ENCODE measurements at regions not wholly inside any gene's neighbourhood (a gene's known extent, or its start where the extent isn't known, plus 50 kb on each side); places are given as distances from the start of the nearest gene placed in this dataset.

GRCh38 chr19:23528376-23528775, 133.1 kb upstream of the ZNF91 start:
- CTCF ChIA-PET, result no interaction called here
- H4K20me1 ChIP-seq (ENCODE audit: low read length), result no peaks in the 10 kb centered on the region
- POLR2A ChIA-PET (ENCODE audit: unreplicated experiment), result interaction anchor here (0.6 kb wide), 1 partner anchor 27 kb away, joined by 4 read pairs; no protein-coding TSS in a partner anchor
- H3K4me1 ChIP-seq (ENCODE audit: insufficient read depth, low read length), result peaks cover 8% of the 10 kb centered on the region; the same call in 1 of the 2 replicates
- ATAC-seq, result peak; percentile 71
- no peaks in the 10 kb centered on the region for H3K27me3 ChIP-seq (ENCODE audit: low read length)
- peaks cover 9% of the 10 kb centered on the region; the same call in 1 of the 2 replicates for H3K36me3 ChIP-seq (ENCODE audit: low read depth, low read length)
- TF ChIP-seq EZH2phosphoT487 (IDR thresholded peaks at IDR 0.05; ENCODE audit: borderline replicate concordance, low read length), result no peak
- no peak for TF ChIP-seq EZH2 (IDR thresholded peaks at IDR 0.05; ENCODE audit: low read length, unreplicated experiment)
- no peak for TF ChIP-seq CTCF (conservative IDR thresholded peaks at IDR 0.05; ENCODE audit: low read depth, low read length)
- no peak overlapping the region for H3K4me2 ChIP-seq (ENCODE audit: low read length)
- DNase-seq, result peak; percentile 86
- no peak overlapping the region for H2AFZ ChIP-seq (ENCODE audit: low read length)
- H3K4me3 ChIP-seq (ENCODE audit: low read length), result no peak overlapping the region
- intact Hi-C loops (cut with micrococcal nuclease), result no loop called here
- no peaks in the 10 kb centered on the region for H3K79me2 ChIP-seq (ENCODE audit: low read length)
- H3K27ac ChIP-seq (ENCODE audit: low read length), result peak overlapping the region; percentile 60
- peaks cover 12% of the 10 kb centered on the region; the same call in 1 of the 2 replicates for H3K9me3 ChIP-seq (ENCODE audit: low read length)
- no peaks in the 10 kb centered on the region for H3K9me2 ChIP-seq (replicated peaks; ENCODE audit: low read length)
- no peaks in the 10 kb centered on the region for H3F3A ChIP-seq (ENCODE audit: low read length, unreplicated experiment)
- BruUV-seq (replicated peaks), result no TSS peak
- no peak overlapping the region for H3K9ac ChIP-seq (ENCODE audit: low read length)

GRCh38 chr19:23527797-23528196, 132.5 kb upstream of the ZNF91 start:
- H3K4me3 ChIP-seq (ENCODE audit: low read length), result 0 out of 2 replicates have a peak overlapping the region, but pooled peaks have one; percentile 0
- H2AFZ ChIP-seq (ENCODE audit: low read length), result no peak overlapping the region
- H3K27me3 ChIP-seq (ENCODE audit: low read length), result no peaks in the 10 kb centered on the region
- no peaks in the 10 kb centered on the region for H3K79me2 ChIP-seq (ENCODE audit: low read length)
- peaks cover 8% of the 10 kb centered on the region; the same call in 1 of the 2 replicates for H3K4me1 ChIP-seq (ENCODE audit: insufficient read depth, low read length)
- CTCF ChIA-PET, result no interaction called here
- no peak for ATAC-seq
- peaks cover 12% of the 10 kb centered on the region; the same call in 1 of the 2 replicates for H3K9me3 ChIP-seq (ENCODE audit: low read length)
- POLR2A ChIA-PET (ENCODE audit: unreplicated experiment), result interaction anchor here (0.6 kb wide), 1 partner anchor 27 kb away, joined by 4 read pairs; no protein-coding TSS in a partner anchor
- BruUV-seq (replicated peaks), result no TSS peak
- H3K36me3 ChIP-seq (ENCODE audit: low read depth, low read length), result peaks cover 9% of the 10 kb centered on the region; the same call in 1 of the 2 replicates
- DNase-seq, result no peak
- H3F3A ChIP-seq (ENCODE audit: low read length, unreplicated experiment), result no peaks in the 10 kb centered on the region
- H3K27ac ChIP-seq (ENCODE audit: low read length), result peak overlapping the region; percentile 60
- no peaks in the 10 kb centered on the region for H3K9me2 ChIP-seq (replicated peaks; ENCODE audit: low read length)
- H4K20me1 ChIP-seq (ENCODE audit: low read length), result no peaks in the 10 kb centered on the region
- H3K9ac ChIP-seq (ENCODE audit: low read length), result peak overlapping the region; percentile 17; the same call in 1 of the 2 replicates
- intact Hi-C loops (cut with micrococcal nuclease), result no loop called here
- TF ChIP-seq EZH2phosphoT487 (IDR thresholded peaks at IDR 0.05; ENCODE audit: borderline replicate concordance, low read length), result no peak
- H3K4me2 ChIP-seq (ENCODE audit: low read length), result no peak overlapping the region

- CTCF ChIA-PET, result no interaction called here
Measured at GRCh38 chr19:23526302-23526701, 131.0 kb upstream of the ZNF91 start.

More at GRCh38 chr19:23526302-23526701, 131.0 kb upstream of the ZNF91 start:
- TF ChIP-seq EZH2phosphoT487 (IDR thresholded peaks at IDR 0.05; ENCODE audit: borderline replicate concordance, low read length) (no peak), CTCF (conservative IDR thresholded peaks at IDR 0.05; ENCODE audit: low read depth, low read length) (no peak), EZH2 (IDR thresholded peaks at IDR 0.05; ENCODE audit: low read length, unreplicated experiment) (no peak)
- peak; percentile 22; the same call in 1 of the 2 replicates for ATAC-seq
- POLR2A ChIA-PET (ENCODE audit: unreplicated experiment), result no interaction called here
- no peaks in the 10 kb centered on the region for H3F3A ChIP-seq (ENCODE audit: low read length, unreplicated experiment)
- intact Hi-C loops (cut with micrococcal nuclease), result no loop called here
- BruUV-seq (replicated peaks), result no TSS peak
- peaks cover 12% of the 10 kb centered on the region; the same call in 1 of the 2 replicates for H3K9me3 ChIP-seq (ENCODE audit: low read length)
- H2AFZ ChIP-seq (ENCODE audit: low read length), result no peak overlapping the region
- H3K4me2 ChIP-seq (ENCODE audit: low read length), result no peak overlapping the region
- H3K79me2 ChIP-seq (ENCODE audit: low read length), result no peaks in the 10 kb centered on the region
- H3K4me3 ChIP-seq (ENCODE audit: low read length), result no peak overlapping the region
- H3K27me3 ChIP-seq (ENCODE audit: low read length), result no peaks in the 10 kb centered on the region
- no peaks in the 10 kb centered on the region for H3K9me2 ChIP-seq (replicated peaks; ENCODE audit: low read length)
- peaks cover 8% of the 10 kb centered on the region; the same call in 1 of the 2 replicates for H3K4me1 ChIP-seq (ENCODE audit: insufficient read depth, low read length)
- H3K27ac ChIP-seq (ENCODE audit: low read length), result peak overlapping the region; percentile 60
- peak; percentile 34 for DNase-seq
- H3K36me3 ChIP-seq (ENCODE audit: low read depth, low read length), result peaks cover 9% of the 10 kb centered on the region; the same call in 1 of the 2 replicates
- H3K9ac ChIP-seq (ENCODE audit: low read length), result 0 out of 2 replicates have a peak overlapping the region, but pooled peaks have one; percentile 14
- no peaks in the 10 kb centered on the region for H4K20me1 ChIP-seq (ENCODE audit: low read length)
